ENCODE measurements at regions not wholly inside any gene's neighbourhood (a gene's known extent, or its start where the extent isn't known, plus 50 kb on each side); places are given as distances from the start of the nearest gene placed in this dataset.

DNA sequence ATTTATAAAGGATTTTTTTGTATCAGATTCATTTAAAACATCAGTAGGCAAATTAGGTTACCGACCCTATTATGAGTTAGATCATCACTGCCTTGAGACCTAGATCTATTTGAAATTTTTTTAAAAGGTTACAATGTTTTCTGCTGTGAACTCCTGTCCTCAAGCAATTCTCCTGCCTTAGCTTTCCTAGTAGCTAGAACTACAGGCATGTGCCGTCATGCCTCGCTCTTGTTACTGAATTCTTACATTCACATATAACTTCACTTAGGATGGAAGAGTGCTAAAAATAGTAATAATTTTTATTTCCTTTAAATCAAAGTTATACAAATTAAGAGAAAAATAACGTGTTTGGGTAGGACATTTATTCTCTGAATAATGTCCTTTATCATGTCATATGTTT lies 75.5 kb upstream of the MAOA start:
- ChIA-PET POLR2A (ENCODE audit: partially characterized antibody) (no interaction called here), CTCF (ENCODE audit: partially characterized antibody) (interaction anchor here (1.3 kb wide), 1 partner anchor 10 kb away, joined by 4 read pairs; no protein-coding TSS in a partner anchor)
- Histone ChIP-seq H3K79me2 (ENCODE audit: control insufficient read depth in 1 of 2, insufficient read depth in 2 of 2, low read length in 2 of 2) (no peaks in the 10 kb centered on the region), H2AFZ (ENCODE audit: low read length) (no peak overlapping the region), H3K18ac (ENCODE audit: extremely low read depth, low read length) (no peak overlapping the region), H3K4ac (replicated peaks; ENCODE audit: insufficient read length, low read depth, low read length) (no peak overlapping the region), H4K8ac (ENCODE audit: extremely low read depth, insufficient read depth, low read length) (no peak overlapping the region), H2BK15ac (ENCODE audit: low read length) (no peak overlapping the region), H3K9me3 (ENCODE audit: insufficient read depth in 2 of 2, low read depth in 1 of 2, low read length in 1 of 2) (no peaks in the 10 kb centered on the region), H2AK5ac (ENCODE audit: low read depth, low read length) (no peak overlapping the region), H3K4me2 (ENCODE audit: insufficient read depth in 1 of 2, low read depth in 2 of 2, low read length in 2 of 2) (no peak overlapping the region), H2BK12ac (ENCODE audit: low read depth, low read length) (no peak overlapping the region), H2BK5ac (ENCODE audit: low read depth, low read length) (no peak overlapping the region), H3K14ac (ENCODE audit: insufficient read length) (no peak overlapping the region), H3K27ac (ENCODE audit: low read depth, low read length) (no peak overlapping the region), H3K4me1 (replicated peaks in 1 of 4; ENCODE audit: control insufficient read depth in 3 of 4, insufficient read depth in 4 of 4, low read length in 3 of 4) (no peaks in the 10 kb centered on the region), H3K27me3 (replicated peaks in 1 of 4; ENCODE audit: control insufficient read depth in 3 of 4, extremely low read depth in 1 of 4, insufficient read depth in 3 of 4, low read length in 3 of 4) (no peaks in the 10 kb centered on the region), H4K91ac (replicated peaks; ENCODE audit: insufficient read length, low read length) (no peak overlapping the region), H3K36me3 (ENCODE audit: control insufficient read depth in 2 of 4, insufficient read depth in 4 of 4, low read length in 3 of 4) (no peaks in the 10 kb centered on the region), H2BK120ac (replicated peaks; ENCODE audit: low read depth, low read length) (no peak overlapping the region), H3K79me1 (ENCODE audit: low read depth, low read length) (no peaks in the 10 kb centered on the region), H3K23ac (ENCODE audit: insufficient read length) (no peak overlapping the region), H2BK20ac (ENCODE audit: low read length) (no peak overlapping the region), H3K9ac (replicated peaks in 1 of 4; ENCODE audit: extremely low read depth in 1 of 4, low read depth in 3 of 4, low read length in 3 of 4) (no peak overlapping the region), H4K20me1 (replicated peaks in 1 of 2; ENCODE audit: control insufficient read depth in 1 of 2, insufficient read depth in 2 of 2, low read length in 2 of 2) (no peaks in the 10 kb centered on the region), H3K4me3 (ENCODE audit: extremely low read depth in 1 of 4, insufficient read depth in 2 of 4, low read depth in 3 of 4, low read length in 4 of 4) (no peak overlapping the region), H3K23me2 (ENCODE audit: low read depth, low read length) (no peaks in the 10 kb centered on the region), H4K5ac (ENCODE audit: insufficient read length, low read depth, low read length) (no peak overlapping the region), H3K56ac (replicated peaks; ENCODE audit: insufficient read length, low read depth, low read length) (no peak overlapping the region)
- no peak for FAIRE-seq
- no peak for DNase-seq (ENCODE audit: low read depth in 1 of 2, low spot score in 2 of 2)
- 86% methylated on average over 4 of the region's 4 CpGs; no CpG with 5 or more reads in 1 of the 2 experiments for WGBS, 2 experiments (ENCODE audit: extremely low coverage in 1 of 2, insufficient coverage in 1 of 2, insufficient read length in 1 of 2, insufficient replicate concordance in 2 of 2, low coverage in 1 of 2, low lambda C conversion rate in 2 of 2, missing lambda C conversion rate in 1 of 2)
- TF ChIP-seq HDAC2 (IDR thresholded peaks at IDR 0.05; ENCODE audit: borderline replicate concordance in 1 of 2, low read depth in 2 of 2, low read length in 2 of 2), result no peak
- TF ChIP-seq EZH2 (IDR thresholded peaks at IDR 0.05; ENCODE audit: low read depth, low read length, severe bottlenecking), result no peak
- TF ChIP-seq ZNF274 (IDR thresholded peaks at IDR 0.05; ENCODE audit: borderline replicate concordance, extremely low read depth, low read length), result no peak
- TF ChIP-seq RNF2 (IDR thresholded peaks at IDR 0.05; ENCODE audit: borderline replicate concordance, low read depth, low read length, missing control alignments, poor library complexity, severe bottlenecking), result no peak
- TF ChIP-seq, protein P1, sequence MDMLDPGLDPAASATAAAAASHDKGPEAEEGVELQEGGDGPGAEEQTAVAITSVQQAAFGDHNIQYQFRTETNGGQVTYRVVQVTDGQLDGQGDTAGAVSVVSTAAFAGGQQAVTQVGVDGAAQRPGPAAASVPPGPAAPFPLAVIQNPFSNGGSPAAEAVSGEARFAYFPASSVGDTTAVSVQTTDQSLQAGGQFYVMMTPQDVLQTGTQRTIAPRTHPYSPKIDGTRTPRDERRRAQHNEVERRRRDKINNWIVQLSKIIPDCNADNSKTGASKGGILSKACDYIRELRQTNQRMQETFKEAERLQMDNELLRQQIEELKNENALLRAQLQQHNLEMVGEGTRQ (IDR thresholded peaks at IDR 0.05; ENCODE audit: low read length), result no peak
- TF ChIP-seq CBX5 (IDR thresholded peaks at IDR 0.05; ENCODE audit: low read depth, low read length), result no peak
- no peak for TF ChIP-seq KDM1A (IDR thresholded peaks at IDR 0.05; ENCODE audit: borderline replicate concordance, low read length)
- TF ChIP-seq TAF1 (IDR thresholded peaks at IDR 0.05; ENCODE audit: low read depth, low read length), result no peak
- TF ChIP-seq TBP (IDR thresholded peaks at IDR 0.05; ENCODE audit: low read depth, low read length), result no peak
- no peak for TF ChIP-seq GABPA (IDR thresholded peaks at IDR 0.05; ENCODE audit: borderline replicate concordance, insufficient read depth, low read length)
- TF ChIP-seq NANOG (IDR thresholded peaks at IDR 0.05; ENCODE audit: insufficient read depth, low read depth, low read length, poor library complexity, severe bottlenecking), result no peak
- no peak for TF ChIP-seq PHF8 (conservative IDR thresholded peaks at IDR 0.05; ENCODE audit: low read depth, low read length)
- TF ChIP-seq NRF1 (IDR thresholded peaks at IDR 0.05; ENCODE audit: low read depth, low read length), result no peak
